Psoas muscle (tissue), 7 donors: ENCODE measurements at regions not wholly inside any gene's neighbourhood (a gene's known extent, or its start where the extent isn't known, plus 50 kb on each side); places are given as distances from the start of the nearest gene placed in this dataset.

ENCODE experiments used
- ATAC-seq, 4 donors: fragments of 200-7000 bp; cut with Tn5 transposase; one replicate each; pipeline ENCODE4 v1.9.1; 2020; ENCODE audit warnings: moderate library complexity in 3 of 4, mild to moderate bottlenecking in 2 of 4
- DNase-seq, 2 donors: peaks; one replicate each; pipeline ENCODE4 v3.0.0-alpha.2; 2020
- H3K27ac ChIP-seq: fragments of 200-600 bp; one replicate; pipeline ENCODE4 v1.8.0; 2022
- H3K27me3 ChIP-seq, 3 donors: fragments of 200-600 bp in 1 of 3; one replicate each; pipeline versions ENCODE4 v1.6.1 to v1.8.0; 2013 to 2022; ENCODE audit warnings: low read length in 2 of 3, mild to moderate bottlenecking in 2 of 3, moderate library complexity in 1 of 3; ENCODE audit not compliant: insufficient read depth in 3 of 3
- H3K36me3 ChIP-seq, 2 donors: fragments of 200-600 bp in 1 of 2; one replicate each; pipeline versions ENCODE4 v1.6.1 to v1.8.0; 2013 to 2022; ENCODE audit warnings: low read depth in 1 of 2, mild to moderate bottlenecking in 1 of 2, moderate library complexity in 1 of 2; ENCODE audit not compliant: insufficient read depth in 1 of 2
- H3K4me1 ChIP-seq: fragments of 200-600 bp; one replicate; pipeline ENCODE4 v1.8.0; 2022
- H3K4me3 ChIP-seq: fragments of 200-600 bp; one replicate; pipeline ENCODE4 v1.8.0; 2022; ENCODE audit warnings: mild to moderate bottlenecking
- H3K9me3 ChIP-seq: fragments of 200-600 bp; one replicate; pipeline ENCODE4 v1.8.0; 2022
- CTCF ChIP-seq: fragments of 200-600 bp; IDR thresholded peaks from one replicate; pipeline ENCODE4 v1.8.0; 2022; ENCODE audit warnings: antibody characterized with exemption
- WGBS, 3 donors: extraction: QIAGEN DNeasy Blood & Tissue Kit; methylation state at CpG; one replicate each; pipeline versions ENCODE4 v1.1.6 to v1.1.7; 2013; 5-methylcytosine and 5-hydroxymethylcytosine counted together
- intact Hi-C, 2 donors: fragments of 100-400 bp; cut with DNase I; formaldehyde crosslinking; loops; one replicate each; pipeline versions ENCODE4 v1.11.0 to v1.14.2; 2022
- donor health status: healthy with polysubstance abuse.
- donor health status: DM: no; HTN: no; CAD: no; lungs with moderate emphysema.
- donor health status: Bipolar disorder and iron deficiency.
- donor health status: healthy.
- donor health status: DM: yes; HTN: yes; CAD: no.
- donor health status: DM: no; HTN: no; CAD: no.
- donor health status: DM: yes; HTN: yes; CAD: no.

DNA sequence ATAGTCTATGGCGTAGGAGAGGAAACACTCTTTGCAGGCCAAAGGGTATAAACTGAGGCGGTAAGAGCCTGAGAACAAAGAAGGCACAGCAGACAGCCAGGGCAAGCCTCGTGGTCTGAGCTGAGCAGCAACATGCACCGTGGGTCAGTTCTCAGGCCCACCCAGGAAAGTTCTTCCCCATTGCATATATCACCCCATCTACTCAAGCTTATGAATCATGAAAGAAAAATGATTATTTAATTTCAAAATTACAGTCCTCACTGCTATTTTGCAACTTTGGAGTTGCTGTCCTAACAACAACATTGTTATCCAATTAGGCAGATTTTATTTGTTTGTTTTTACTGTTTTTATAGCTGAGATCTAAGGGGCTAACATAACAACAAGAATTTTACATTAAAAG, 54.7 kb upstream of the RIOK3 start:
- H3K27me3 ChIP-seq: no peaks in the 10 kb centered on the region
- DNase-seq (no peak), ATAC-seq (no peak)
- H3K4me1 ChIP-seq: no peaks in the 10 kb centered on the region
- H3K4me3 ChIP-seq: no peak overlapping the region
- no peak overlapping the region for H3K27ac ChIP-seq
- H3K36me3 ChIP-seq: no peaks in the 10 kb centered on the region
- no peak for TF ChIP-seq CTCF
- no peaks in the 10 kb centered on the region for H3K9me3 ChIP-seq
- intact Hi-C loops: no loop called here
- WGBS, 3 donors: 90 to 94% (median 93%) methylated on average over 4 of the region's 4 CpGs

DNA sequence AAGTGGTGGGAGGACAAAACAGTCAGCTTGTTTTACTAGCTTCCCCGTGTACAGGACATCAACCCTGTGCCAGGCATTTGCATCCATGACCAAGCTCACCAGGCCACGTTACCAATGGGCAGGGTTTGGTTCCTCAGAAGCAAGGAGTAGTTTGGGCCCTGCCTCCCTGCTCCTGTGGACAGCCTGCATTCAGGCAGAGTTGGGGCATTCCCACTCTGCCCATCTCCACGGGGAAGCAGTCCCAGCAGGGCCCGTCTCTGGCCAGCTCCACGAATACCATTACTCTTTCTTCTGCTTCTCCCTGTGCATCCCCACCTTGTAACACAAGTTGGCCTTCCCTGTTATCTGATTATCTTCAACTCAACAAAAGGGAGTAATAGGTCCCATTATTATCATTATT, 54.0 kb upstream of the RIOK3 start:
- WGBS, 3 donors: 61 to 86% (median 70%) methylated on average over 5 of the region's 5 CpGs

GRCh38 chr18:23400918-23401317, 52.2 kb upstream of the RIOK3 start:
- WGBS, 3 donors: 83 to 91% (median 88%) methylated on average over 3 of the region's 3 CpGs
- Histone ChIP-seq H3K9me3 (no peaks in the 10 kb centered on the region), H3K4me3 (no peak overlapping the region), H3K27me3 (no peaks in the 10 kb centered on the region), H3K4me1 (no peaks in the 10 kb centered on the region), H3K27ac (no peak overlapping the region), H3K36me3 (no peaks in the 10 kb centered on the region)
- intact Hi-C loops: no loop called here
- DNase-seq (no peak), ATAC-seq (no peak)
- TF ChIP-seq CTCF: no peak

More for the DNA sequence above, 54.0 kb upstream of the RIOK3 start:
- H3K27ac ChIP-seq: no peak overlapping the region
- H3K4me1 ChIP-seq: no peaks in the 10 kb centered on the region
- H3K9me3 ChIP-seq: no peaks in the 10 kb centered on the region
- no peaks in the 10 kb centered on the region for H3K36me3 ChIP-seq
- no peak for ATAC-seq
- no peak overlapping the region for H3K4me3 ChIP-seq
- H3K27me3 ChIP-seq: no peaks in the 10 kb centered on the region
- no peak for TF ChIP-seq CTCF
- no peak for DNase-seq
- intact Hi-C loops: no loop called here

DNA sequence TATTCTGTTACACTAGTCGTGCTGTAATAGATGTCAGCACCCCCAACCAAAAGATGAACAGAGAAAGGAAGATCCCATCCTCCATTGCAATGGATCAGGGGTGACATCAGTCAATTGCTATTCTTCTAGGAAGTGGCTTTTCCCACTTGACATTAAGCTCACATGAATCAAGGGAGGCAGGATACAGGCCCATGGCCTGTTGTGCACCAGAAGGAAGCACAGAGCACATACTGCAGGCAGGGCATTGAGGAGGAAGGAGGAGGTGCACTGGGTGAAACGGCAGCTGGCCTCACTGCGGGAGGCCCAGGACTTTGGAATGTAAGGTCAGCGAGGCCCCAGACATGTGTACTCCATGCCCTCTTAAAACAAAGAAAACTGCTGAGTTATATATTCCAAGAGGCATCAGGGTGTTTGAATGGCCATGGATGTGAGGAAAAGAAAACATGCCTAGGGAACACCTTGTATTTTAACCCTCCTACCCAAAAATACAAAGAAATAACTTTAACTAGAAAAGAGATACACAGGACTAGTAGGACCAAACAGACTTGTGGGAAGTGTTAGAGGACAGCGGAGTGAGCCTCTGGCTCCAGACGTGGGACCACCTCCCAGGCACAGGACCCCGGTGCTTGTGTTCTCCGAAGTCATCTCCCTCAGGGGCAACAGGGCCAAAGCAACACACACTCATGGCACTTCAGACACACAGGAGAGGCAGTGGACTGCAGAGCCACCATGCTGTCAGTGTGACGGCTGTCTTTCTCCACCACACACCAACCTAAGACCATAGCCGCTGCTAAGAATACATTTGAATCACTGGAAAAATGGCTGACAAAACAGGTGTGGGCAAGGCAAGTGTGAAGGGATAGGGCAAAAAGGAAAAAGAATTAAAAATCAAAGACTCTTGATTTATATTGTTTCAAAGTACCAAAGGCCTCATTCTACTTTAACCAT, 51.4 kb upstream of the RIOK3 start:
- intact Hi-C loops: no loop called here
- no peak for TF ChIP-seq CTCF
- Histone ChIP-seq H3K4me3 (no peak overlapping the region), H3K27me3 (no peaks in the 10 kb centered on the region), H3K27ac (no peak overlapping the region), H3K4me1 (no peaks in the 10 kb centered on the region), H3K9me3 (no peaks in the 10 kb centered on the region), H3K36me3 (no peaks in the 10 kb centered on the region)
- no peak for ATAC-seq
- 59 to 67% (median 60%) methylated on average over 10 of the region's 10 CpGs for WGBS, 3 donors
- no peak for DNase-seq
